Cardiac muscle cell (in vitro differentiated cells and primary cell): ENCODE measurements at regions not wholly inside any gene's neighbourhood (a gene's known extent, or its start where the extent isn't known, plus 50 kb on each side); places are given as distances from the start of the nearest gene placed in this dataset.

Experiments
- DNase-seq, 2 donors: peaks; one replicate each; pipeline versions ENCODE4 v3.0.0 to v3.0.0-alpha.2; 2010 to 2017; ENCODE audit warnings: low read depth in 1 of 2, low spot score in 1 of 2
- H3K27ac ChIP-seq: fragments of 200-600 bp; sonication (generic); 2 replicates; pipeline ENCODE4 v1.5.1; 2016
- H3K27me3 ChIP-seq: fragments of 200-600 bp; sonication (generic); 2 replicates; pipeline ENCODE4 v1.6.0; 2016; ENCODE audit warnings: control low read depth
- H3K36me3 ChIP-seq: fragments of 200-600 bp; sonication (generic); 2 replicates; pipeline ENCODE4 v1.5.1; 2016; ENCODE audit warnings: control low read depth
- H3K4me1 ChIP-seq: fragments of 200-600 bp; sonication (generic); 2 replicates; pipeline ENCODE4 v1.8.1; 2017; ENCODE audit warnings: low read depth, mild to moderate bottlenecking, mixed run types
- H3K4me3 ChIP-seq: fragments of 200-600 bp; sonication (generic); 2 replicates; pipeline ENCODE4 v1.5.1; 2016; ENCODE audit warnings: mild to moderate bottlenecking
- H3K9me3 ChIP-seq: fragments of 200-600 bp; sonication (generic); 2 replicates; pipeline ENCODE4 v1.5.1; 2017; ENCODE audit warnings: low read depth, mild to moderate bottlenecking, control low read depth
- TF ChIP-seq, protein P1 (sequence below): IDR thresholded peaks from 2 replicates; pipeline ENCODE4 v1.5.1; 2012; ENCODE audit warnings: low read depth, mild to moderate bottlenecking, low read length

DNA sequence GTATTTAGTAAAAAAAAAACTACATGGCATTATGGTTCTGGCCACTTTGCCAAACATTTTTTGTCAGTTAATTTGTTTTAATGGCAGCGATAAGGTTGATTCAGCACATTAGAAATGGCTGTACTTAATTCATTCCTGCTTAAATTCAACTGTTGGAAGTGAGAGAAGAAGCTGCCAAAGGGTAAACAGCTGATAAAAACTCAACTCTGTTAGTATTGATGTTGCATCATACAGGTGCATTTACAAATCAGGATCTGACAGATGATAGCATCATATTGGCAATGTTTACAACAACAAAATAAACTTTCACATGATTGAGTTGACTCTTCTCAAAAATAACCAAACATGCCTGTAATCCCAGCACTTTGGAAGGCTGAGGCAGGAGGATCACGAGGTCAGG, 444.3 kb downstream of the IPMK start:
- DNase-seq, result no peak
- Histone ChIP-seq H3K4me1 (no peaks in the 10 kb centered on the region), H3K9me3 (no peaks in the 10 kb centered on the region), H3K4me3 (no peak overlapping the region), H3K27me3 (no peaks in the 10 kb centered on the region), H3K27ac (no peak overlapping the region), H3K36me3 (no peaks in the 10 kb centered on the region)
- TF ChIP-seq, protein P1, sequence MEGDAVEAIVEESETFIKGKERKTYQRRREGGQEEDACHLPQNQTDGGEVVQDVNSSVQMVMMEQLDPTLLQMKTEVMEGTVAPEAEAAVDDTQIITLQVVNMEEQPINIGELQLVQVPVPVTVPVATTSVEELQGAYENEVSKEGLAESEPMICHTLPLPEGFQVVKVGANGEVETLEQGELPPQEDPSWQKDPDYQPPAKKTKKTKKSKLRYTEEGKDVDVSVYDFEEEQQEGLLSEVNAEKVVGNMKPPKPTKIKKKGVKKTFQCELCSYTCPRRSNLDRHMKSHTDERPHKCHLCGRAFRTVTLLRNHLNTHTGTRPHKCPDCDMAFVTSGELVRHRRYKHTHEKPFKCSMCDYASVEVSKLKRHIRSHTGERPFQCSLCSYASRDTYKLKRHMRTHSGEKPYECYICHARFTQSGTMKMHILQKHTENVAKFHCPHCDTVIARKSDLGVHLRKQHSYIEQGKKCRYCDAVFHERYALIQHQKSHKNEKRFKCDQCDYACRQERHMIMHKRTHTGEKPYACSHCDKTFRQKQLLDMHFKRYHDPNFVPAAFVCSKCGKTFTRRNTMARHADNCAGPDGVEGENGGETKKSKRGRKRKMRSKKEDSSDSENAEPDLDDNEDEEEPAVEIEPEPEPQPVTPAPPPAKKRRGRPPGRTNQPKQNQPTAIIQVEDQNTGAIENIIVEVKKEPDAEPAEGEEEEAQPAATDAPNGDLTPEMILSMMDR, result no peak

DNA sequence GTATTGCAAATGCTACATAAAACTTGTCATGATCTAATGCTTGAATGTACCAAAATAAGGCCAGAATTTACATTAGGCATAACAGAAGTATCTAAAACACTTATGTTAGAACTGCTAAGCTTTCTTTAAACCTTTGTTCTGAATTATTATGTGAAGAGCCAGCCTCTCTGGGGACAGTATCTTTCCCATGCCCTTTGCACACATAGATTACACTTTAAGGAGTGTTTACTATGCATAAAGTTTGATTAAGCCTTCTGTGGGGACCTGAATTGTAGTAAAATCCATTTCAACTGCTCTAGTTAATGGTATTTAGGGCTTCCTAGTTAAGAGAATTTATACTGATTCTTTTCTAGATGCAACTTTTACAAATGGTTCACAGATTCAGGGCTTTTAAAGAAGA, 444.7 kb downstream of the IPMK start:
- DNase-seq, result no peak
- no peaks in the 10 kb centered on the region for H3K4me1 ChIP-seq
- H3K36me3 ChIP-seq, result no peaks in the 10 kb centered on the region
- no peak overlapping the region for H3K27ac ChIP-seq
- H3K9me3 ChIP-seq, result no peaks in the 10 kb centered on the region
- H3K27me3 ChIP-seq, result no peaks in the 10 kb centered on the region
- TF ChIP-seq, protein P1, result no peak
- H3K4me3 ChIP-seq, result no peak overlapping the region

DNA sequence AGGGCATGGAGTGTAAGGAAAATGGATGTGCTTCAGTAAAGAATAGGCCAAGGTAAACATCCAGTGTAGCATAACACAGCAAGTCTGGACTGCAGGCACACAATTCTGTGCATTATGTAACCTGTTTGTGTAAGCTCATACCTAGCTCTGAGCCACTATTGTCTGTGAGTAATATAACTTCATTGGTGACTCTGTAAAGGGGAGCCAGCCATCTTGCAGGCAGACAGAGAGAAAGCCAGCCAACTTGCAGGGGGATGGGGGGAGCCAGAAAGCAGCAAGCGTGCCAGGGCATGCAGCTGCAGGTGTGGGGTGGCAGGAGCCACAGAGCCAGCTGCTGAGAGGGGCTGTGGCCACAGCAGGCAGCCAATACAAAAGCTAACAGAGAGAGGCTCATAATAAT, 449.2 kb downstream of the IPMK start:
- H3K4me1 ChIP-seq, result no peaks in the 10 kb centered on the region
- H3K4me3 ChIP-seq, result no peak overlapping the region
- no peaks in the 10 kb centered on the region for H3K9me3 ChIP-seq
- H3K27me3 ChIP-seq, result no peaks in the 10 kb centered on the region
- no peaks in the 10 kb centered on the region for H3K36me3 ChIP-seq
- no peak overlapping the region for H3K27ac ChIP-seq
- no peak for DNase-seq
- TF ChIP-seq, protein P1, result no peak

DNA sequence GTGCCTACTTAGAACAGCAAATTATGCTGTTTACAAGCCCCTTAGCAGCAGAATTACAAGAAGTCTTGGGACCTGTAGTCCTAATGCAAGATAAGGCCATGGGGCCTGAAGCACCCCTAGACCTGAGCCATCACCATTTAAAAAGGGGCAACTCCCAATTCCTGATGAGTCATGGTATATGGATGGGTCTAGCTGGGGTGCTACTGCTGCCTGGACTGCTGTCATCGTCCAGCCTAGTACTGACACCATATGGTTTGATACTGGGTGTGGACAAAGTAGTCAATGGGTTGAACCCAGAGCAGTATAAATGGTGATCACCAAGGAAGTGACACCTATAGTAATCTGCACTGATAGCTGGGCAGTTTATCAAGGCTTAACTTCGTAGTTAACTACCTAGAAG, 450.0 kb downstream of the IPMK start:
- no peaks in the 10 kb centered on the region for H3K4me1 ChIP-seq
- TF ChIP-seq, protein P1, result no peak
- H3K36me3 ChIP-seq, result no peaks in the 10 kb centered on the region
- DNase-seq, result no peak
- no peak overlapping the region for H3K4me3 ChIP-seq
- no peaks in the 10 kb centered on the region for H3K27me3 ChIP-seq
- no peak overlapping the region for H3K27ac ChIP-seq
- no peaks in the 10 kb centered on the region for H3K9me3 ChIP-seq

DNA sequence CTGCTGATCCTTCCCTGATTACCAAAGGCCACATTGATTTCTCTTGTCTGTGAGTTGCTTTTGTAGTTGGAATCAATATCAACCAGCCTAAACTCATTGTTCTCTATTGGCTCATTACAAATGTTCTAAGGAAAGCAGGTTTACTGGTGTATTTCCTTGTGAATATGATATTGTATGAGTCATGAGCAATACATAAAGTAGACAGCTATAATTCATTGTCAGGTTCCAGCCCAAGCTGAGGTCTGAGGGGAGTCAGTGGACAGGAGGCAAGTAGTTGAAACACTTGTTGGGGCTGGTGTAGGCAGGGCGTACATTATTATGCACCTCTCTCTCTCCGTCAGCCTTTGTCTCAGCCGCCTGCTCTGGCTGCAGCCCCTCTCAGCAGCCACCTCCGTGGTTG, 451.7 kb downstream of the IPMK start:
- Histone ChIP-seq H3K36me3 (no peaks in the 10 kb centered on the region), H3K4me3 (no peak overlapping the region), H3K4me1 (no peaks in the 10 kb centered on the region), H3K27ac (no peak overlapping the region), H3K27me3 (no peaks in the 10 kb centered on the region), H3K9me3 (no peaks in the 10 kb centered on the region)
- no peak for DNase-seq
- TF ChIP-seq, protein P1, result no peak

DNA sequence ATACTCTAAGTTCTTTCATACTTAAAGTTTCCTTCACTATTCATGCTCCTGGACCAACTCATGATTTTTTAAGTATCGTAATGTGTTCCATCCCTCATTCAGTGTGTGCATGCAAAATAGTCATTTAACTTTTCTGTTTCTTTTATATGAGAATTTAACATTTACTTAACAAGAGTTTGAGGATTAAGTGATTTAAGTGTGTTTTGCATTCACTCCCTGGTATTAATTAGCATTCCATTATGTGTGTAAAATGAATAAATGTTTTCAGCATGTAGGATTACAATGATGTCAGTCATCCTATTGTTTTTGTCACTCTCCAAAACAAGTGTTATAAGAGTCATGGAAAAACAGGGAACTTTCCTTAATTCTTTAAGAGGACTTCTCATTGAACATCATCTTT, 457.7 kb downstream of the IPMK start:
- Histone ChIP-seq H3K4me3 (no peak overlapping the region), H3K27ac (no peak overlapping the region), H3K9me3 (no peaks in the 10 kb centered on the region), H3K4me1 (no peaks in the 10 kb centered on the region), H3K27me3 (no peaks in the 10 kb centered on the region), H3K36me3 (no peaks in the 10 kb centered on the region)
- TF ChIP-seq, protein P1, result no peak
- DNase-seq, result no peak
